Stimulated activated CD4-positive, alpha-beta T cell treated with anti-CD3 and anti-CD28 coated beads, Interleukin-4, amount 100 ng/mL, for 1 hour (primary cell): ENCODE measurements at regions not wholly inside any gene's neighbourhood (a gene's known extent, or its start where the extent isn't known, plus 50 kb on each side); places are given as distances from the start of the nearest gene placed in this dataset.

ENCODE experiments used
- DNase-seq: peaks from one replicate; pipeline ENCODE4 v3.0.0-alpha.2; 2020

DNA sequence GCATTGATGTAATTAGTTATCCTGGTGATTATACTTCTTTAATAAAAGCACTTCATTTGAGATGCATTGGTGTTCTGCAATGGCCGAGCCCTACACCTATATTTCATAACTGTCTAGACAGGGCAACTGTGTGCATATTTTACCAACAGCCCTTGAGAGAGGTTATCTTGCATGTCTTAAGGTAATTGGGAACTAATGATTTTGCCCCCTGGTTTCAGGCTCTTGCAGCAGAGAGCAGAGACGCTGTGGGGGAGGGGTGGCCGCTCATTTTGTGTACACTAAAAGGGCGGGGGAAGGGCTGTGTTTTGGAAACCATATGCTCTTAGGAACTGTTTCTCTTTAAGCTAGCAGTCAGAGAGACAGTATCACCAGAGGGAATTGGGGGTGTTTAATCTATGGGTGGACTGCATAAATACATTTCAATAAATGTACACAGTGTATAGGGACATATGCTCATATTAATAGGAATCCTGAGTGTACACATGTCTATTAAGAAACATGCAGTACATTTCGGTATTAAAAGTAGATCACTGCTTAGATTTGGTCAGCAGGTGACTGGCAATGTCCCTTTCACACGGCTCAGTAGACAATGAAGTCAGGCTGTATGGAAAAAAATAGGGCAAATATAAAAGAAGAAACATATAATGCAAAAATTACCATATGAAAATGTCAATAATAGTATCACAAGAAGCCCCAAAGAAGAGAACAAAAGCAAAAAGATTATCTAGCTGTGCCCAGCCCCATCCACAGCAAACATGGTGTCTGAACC lies 402.9 kb upstream of the CITED2 start:
- DNase-seq = no peak

DNA sequence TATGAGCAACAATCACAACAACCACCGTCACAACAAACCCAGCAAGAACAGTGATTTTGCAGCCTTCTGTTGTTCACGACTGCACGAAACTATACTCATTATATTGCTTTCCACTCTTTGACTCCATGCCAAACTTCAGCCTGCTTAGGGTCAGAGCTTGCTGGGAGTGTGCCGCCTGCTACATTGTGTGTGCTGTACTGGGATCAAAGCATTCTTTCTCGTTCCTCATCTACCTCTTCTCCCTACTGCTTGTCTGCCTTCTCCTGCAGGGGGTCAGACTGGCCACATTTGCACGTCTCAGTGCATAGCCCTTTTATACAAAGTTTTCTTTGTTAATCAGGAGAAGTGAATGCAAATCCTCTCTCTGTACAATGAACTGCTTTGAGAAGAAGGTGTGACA lies 401.6 kb upstream of the CITED2 start:
- DNase-seq = no peak

DNA sequence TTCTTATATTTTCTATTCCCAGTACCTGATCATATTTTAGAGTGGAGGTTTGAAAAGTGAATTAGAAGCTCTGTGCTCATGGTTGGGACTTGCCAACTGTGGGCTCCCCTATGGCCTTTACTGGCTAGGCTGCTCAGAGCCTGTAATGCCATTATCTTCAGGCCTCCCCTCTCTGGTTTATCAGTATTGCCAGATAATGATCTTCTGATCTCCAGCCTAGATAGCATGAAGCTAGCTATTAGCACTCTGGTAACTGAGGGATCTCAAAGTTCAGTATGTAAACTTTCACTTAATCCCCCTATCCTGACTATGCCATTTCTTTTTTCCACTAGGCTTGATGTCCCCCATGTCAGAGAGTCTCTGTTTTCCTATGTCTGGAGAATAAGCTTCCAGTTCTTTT lies 393.7 kb upstream of the CITED2 start:
- no peak for DNase-seq

DNA sequence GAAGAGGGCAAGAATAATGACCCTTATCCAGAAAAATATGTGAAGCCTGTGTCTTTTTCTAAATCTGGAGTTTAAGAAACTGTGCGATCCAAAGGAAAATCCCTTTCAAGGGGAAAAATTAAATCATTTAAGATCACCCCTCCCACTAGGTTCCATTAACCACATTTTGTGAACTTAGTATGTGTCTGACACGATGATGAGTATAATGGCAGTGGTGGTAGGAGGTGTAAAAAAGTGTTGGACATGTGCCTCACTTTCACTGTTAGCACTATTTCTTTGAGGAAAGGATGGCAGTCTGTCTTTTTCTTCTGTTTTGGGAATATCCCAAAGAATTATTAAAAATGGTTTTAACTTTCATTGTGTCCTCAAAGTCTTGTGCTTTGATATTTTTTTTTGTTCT lies 392.3 kb upstream of the CITED2 start:
- DNase-seq = no peak

DNA sequence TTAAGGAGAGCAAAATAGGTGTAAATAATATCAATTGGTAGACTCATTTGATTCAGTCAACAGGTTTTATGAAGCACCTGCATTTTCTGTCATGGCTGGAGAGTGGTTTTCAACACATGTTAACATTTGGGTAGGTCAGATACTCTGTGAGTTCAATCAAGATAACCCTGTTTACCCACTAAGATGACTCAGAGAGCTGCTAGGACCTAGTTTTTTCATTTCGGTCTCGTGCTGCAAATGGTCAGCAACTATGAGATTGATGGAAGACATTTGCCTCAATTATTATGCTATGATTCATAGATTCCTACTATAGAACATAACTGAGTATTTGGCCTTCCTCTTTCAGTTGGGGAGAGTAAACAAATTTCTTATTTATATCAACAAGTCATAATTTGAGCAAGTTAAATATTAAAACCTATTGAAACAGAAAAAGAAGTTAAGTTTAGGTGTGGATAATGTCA lies 391.4 kb upstream of the CITED2 start:
- no peak for DNase-seq

DNA sequence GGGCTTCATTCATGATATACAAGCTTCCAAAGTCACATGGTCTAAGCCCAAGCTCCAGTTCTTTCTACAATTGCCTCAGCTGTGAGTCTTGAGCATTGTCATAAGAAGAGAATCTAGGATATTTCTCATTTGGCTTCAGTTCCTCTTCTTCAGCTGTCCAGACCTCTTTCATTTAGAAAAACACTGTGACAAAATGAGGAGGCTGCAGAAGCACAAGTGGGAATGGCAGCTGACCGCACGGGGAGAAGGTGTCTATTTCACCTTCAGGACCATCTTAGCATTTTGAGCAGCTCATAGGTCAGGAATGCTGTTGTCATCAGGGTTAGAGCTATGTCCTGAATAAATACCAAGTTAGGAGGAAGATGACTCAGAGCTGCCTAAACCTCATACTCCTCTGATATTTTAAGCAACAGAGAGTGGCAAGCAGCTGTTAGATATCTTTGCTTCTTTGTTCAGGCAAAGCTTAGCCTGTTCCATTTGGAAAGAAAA lies 390.1 kb upstream of the CITED2 start:
- DNase-seq = no peak

DNA sequence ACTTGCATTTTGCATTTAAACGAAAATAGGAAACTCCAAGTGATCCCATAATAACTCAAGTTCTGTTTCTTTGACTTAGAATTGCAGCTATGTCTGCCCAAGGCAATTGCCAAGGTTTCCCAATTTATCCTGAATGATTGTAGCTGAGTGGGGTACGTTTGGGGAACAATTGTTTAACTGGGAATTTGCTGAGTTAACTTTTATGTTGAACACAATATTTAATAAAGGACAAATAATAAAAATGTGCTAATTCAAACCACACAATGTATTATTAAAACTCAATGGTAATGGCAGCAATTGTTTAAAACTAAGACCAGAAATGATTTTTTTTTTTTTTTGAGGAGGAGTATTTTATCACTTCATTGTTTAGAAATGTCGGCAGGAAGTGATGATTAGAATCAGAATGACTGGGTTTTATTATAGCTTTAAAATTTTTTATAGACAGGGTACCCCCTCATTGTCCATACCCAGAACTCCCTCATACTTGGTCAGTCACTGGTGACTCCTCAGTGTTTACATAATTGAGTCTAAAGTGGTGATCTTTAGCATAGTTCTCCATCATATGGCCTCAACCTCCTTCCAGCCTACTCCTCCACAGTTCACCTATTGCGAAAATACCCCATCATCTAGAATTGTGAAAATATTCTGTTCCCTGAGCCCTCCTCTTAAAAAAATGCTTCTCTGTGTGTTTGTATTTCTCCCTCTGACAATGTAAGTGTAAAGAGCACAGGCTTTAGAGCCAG lies 389.2 kb upstream of the CITED2 start:
- DNase-seq = no peak

DNA sequence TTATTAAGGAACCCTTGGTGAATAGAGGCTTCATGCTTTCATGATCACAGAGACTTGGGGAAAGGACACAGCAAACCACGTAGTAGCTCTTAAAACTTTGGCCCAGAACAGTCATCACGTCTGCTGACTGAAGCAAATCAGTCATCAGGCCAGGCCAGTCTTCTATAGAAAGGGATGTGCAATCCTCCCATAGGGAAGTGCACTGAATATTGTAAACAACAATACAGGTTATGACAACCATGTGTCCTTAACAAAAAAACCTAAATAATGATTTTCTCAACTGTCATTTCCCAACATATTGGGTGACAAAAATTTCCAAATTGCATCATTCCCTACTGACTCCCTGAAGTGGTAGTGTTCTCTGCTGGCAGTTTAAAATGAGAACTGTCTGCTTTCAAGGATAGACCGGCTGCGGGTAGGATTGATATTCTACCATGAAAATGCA lies 388.2 kb upstream of the CITED2 start:
- DNase-seq = no peak

DNA sequence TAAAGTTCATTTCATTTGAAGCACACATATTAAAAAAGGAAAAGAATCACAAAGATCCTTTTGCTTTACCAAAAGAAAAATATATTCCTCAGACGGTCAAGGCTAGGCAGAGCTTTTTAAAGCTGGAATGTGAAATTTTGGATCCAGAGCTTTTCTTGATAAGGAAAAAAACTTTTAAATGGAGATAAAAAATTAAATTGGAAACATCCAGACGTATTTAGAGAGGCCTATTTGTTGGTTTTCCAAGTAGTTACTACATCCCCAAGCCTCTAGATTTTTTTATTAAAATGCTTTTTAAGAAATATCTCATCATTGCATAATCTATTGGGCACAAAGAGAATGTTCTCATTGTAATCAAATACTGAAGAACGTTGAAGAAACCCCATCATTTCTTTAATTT lies 385.7 kb upstream of the CITED2 start:
- no peak for DNase-seq

DNA sequence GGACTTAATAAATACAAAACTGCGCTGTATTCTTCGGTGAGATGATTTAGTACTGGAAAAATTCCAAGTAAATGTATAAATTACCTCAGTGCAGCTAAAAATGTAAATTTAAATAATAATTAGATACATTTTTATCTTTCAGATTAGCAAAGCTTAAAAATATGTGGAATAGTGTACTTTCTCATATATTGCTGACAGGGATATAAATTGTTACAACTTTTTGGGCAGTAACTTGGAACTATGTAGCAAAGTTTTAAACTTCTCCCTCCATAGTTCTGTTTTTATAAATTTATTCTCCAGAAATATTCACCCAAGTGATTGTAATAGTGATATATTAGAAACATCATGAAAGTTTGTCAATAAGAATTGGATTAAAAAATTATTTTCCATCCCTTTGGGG lies 384.6 kb upstream of the CITED2 start:
- DNase-seq = no peak

DNA sequence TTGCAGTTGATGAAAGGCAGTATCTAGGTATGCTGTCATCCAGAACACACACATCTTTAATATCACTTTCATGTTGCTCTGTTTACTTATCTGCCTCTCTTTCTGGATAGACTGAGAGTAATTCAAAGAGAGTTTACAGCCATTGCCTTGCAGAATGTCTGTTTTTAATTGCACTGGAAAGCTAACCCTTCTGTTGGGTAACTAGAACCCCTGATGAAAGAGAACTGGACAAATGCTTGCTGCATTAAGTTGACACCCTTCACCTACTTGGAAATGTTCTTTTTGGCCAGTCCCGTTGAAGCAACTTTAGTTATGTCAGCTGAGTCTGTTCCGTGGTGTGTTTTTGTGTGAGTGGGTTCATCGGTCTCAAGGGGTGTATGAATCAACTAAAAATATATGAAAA lies 383.8 kb upstream of the CITED2 start:
- DNase-seq = no peak

DNA sequence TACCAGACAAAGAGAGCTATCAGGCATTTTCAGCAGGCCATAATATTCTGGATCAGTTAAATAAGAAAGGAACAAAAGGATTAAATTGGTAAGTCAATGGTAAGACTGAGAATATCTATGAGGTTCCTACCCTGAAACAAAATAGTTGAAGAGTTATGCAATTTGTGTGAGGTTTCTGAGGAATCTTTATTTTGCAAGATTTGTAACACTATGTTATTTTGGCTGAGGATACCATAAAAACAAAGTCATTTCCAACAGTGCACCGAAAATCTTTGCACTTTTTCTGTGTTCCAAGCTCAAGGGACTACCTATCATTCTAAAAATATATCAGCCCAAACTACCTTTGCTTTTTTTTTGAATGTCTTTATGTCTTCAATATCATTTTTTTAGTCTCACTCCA lies 383.3 kb upstream of the CITED2 start:
- DNase-seq = no peak

DNA sequence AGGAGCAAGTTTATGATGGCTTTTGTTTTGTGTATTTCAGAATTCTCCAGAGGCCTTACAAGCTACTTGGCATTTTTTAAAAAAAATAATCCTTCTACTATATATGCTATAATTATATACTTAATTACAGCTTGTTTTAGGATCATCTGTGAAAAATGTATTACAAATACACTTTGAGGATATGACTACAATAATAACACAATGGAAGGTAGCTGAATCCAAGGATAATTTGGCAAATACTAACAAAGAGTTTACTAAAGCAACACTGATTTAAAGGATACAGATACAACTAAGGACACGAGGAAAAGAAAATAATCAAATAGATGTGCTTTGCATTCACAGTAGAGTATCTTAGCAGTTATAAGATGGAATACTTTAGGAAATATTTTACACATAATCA lies 381.9 kb upstream of the CITED2 start:
- DNase-seq = no peak

DNA sequence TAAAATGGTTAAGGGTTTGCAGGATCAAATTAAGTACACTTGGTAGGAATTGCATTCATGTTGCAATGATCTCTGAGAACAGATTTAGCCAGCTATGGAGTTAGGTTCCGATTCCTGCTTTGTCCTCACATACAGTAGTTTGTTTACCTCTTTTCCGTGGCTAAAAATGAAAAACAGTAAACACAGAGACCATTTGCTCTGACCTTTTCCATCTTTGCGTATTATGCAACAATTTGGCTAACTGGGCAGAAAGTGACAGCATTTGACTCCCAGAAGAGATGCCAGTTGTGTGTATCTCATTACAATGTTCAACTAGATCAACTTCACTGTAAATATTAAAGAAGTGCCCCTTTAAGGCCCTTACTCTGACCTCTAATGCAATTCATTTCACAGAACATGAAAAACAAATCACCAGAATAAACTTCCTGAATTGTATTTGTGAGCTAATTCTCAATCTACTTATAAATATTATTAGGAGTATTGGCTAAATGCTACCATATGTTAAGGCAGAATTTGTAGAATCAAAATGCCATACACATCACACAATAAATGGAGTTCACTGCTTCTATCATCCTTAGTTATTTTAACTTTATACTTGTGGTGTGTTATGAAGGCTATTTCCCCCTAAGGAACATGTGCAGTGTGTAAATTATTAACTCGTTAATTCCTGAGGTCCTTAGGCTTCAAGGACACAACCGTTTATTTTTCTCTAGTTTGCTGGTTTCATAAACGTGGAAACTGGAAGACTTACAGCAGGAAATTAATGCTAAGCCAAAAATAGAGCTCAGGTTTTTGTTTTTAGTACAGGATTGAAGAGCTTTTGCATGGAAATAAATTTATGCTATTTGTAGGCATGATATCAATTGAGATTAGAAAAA lies 380.7 kb upstream of the CITED2 start:
- DNase-seq = no peak

DNA sequence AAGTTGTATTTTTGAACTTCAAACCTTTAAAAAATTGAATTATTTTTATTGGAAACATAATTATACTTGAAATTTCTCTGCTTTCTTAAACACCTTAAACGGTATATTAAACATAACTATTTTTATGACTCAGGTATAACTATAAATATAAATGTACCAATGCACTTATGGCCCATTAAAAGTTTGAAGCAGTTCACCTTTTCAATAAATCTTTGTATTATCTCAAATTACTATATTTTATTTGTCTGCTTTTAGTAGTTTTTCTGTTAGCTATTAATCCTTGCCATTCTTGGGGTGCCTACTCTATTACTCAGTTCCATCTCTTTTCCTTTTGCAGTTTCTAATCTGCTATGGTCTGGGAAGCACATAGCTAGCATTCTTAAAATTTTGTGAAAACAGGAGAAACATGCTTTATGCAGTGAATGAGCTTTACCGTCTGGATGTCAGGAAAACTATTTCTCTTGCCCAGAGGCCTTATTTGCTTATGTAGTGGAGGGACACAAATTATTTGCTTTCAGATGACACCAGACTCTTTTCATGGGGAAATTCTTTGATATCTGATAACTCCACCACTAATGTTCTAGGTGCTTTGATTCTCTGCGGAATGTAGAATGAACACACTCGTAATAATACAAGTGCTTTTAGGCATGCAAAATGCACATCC lies 378.9 kb upstream of the CITED2 start:
- no peak for DNase-seq

DNA sequence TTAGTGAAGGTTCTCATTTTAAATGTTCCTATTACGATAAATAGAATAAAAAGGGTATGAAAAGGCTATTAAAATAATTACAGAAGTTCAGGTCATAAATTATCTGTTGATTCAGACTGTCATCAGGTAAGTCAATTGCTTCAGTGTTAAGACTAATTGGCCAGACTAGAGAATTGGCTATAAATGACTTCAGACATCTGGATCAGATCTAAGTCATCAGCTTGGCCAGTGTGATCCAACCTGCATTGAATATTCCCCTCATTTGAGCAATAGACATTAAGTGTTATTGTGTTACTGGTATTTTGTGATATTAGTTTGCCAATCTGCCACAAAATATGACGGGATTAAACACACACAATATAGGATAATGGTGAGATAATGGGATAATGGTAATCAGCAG lies 377.6 kb upstream of the CITED2 start:
- no peak for DNase-seq

DNA sequence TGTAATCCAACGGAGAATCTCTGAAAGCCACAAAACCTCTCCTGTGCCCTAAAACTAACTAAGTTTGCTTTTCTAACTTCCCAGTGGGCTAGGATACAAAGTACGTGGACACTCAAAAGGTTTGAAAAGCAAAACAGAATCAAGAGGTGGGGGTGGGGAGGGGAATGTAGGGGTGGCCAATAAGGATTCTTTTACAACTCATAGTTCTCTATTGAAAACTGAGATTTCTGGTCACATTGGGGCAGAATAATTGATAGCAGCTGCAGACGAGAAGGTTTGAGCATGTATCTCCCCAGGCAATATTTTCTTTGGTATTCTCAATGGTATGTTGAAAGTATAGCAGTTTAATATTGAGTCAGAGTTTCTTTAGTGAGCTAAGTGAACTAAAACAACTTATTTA lies 376.7 kb upstream of the CITED2 start:
- no peak for DNase-seq

DNA sequence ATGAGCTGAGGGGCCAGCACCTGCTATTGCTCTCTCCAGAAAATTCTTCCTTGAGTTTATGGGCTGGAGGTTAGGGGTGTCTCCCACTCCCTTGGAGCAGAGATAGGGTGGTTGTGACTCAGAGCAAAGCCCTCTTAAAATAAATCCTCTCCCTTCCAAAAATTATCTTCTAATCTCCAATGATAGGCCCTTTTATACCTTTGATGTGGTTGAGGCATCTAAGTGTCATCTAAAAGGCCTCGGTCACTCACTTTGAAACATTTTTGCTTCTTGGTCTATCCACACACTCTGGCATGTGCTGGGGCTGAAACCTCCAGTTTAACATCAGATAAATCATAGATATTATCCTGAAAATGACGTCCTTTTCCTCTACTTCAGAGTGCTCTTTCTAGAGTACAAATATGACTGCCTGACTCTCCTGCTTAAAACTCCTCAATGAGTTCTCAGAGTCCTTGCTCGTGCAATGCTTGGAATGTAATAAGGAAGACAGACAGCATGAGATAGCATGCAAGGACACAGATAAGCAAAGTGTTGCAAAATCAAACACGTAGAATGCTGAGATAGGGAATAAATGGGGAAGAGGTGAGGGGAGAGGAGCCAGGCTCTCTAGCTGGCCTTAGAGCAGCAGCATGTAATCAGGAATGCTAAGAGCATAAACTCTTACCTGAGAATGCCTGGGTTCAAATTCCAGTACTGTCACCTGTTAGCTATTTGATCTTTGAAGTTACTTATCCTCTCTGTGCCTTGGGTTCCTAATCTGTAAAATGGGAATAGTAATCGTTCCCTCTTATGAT lies 374.1 kb upstream of the CITED2 start:
- no peak for DNase-seq

DNA sequence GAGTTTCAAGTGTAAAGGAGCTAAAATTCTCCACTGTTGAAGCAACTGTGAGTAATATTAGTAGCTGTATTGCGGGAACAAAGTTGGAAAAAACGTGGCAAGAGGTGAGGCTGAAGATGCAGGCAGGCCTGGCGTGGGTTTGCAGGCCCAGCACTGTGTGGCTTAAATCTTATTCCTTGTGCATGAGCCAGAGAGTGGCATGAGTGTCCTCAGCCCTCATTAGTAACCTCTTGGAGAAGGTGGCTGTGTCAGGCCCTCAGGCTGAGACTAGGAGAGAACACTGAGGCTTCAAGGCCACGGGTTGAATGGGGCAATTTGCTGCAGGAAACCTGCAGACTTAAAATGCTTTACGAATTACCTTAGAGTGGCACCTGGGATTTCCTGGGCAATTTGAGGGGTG lies 372.7 kb upstream of the CITED2 start:
- DNase-seq = no peak

DNA sequence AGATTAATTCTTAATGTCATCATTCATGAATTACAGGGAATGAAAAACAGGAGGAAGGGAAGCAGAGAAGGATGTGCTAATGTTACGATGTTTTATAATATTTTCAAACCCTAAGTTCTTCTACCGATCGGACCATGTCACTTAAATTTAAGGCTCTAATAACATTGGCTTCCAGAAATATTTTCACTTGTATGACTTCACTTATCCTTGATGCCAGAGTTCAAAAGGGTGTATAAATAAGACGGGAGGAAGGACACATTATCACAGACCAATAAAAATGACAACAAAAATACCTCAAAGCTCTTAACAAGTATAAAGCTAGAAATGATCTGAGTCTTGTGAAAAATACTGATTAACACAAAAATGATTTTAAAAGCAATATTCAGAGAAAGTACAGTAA lies 370.4 kb upstream of the CITED2 start:
- DNase-seq = no peak

DNA sequence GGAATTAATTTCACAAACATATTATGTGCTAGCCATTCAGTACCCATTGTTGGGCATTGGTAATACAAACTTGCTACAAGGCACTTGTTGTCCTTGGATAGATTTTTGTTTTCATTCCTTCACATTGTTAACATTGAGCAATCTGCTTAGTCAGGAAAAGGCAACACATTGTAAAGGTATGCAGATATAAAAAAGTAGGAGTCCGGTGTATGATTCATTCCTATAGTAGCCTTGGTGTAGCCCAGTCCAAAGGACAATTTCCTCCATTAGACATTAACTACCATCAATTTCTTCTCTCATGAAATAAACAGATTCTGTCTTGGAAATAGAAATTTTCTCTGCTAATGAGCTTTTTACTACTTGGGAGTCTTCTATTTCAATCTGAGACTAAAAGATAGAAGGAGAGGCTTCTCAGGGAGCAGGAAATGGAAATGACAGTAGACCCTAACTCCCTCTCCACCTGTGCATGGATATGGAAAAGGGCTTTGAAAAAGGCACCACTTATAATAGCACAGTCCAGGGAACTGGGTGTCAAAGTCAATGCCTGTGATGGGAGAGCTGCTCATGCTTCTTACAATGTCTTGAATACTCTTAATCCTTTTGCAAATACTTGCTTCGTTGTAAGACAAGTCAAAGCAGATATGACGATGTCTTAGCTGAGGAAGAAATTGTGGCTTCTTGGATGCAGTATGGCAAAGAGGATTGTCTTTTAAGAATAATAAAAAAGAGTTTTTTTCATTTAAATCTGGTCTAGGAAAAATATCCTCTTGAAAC lies 369.4 kb upstream of the CITED2 start:
- no peak for DNase-seq
